Stimulated activated CD4-positive, alpha-beta T cell treated with anti-CD3 and anti-CD28 coated beads, Interleukin-12 subunit alpha, Interleukin-12 subunit beta, amount 100 ng/mL, for 48 hours (primary cell): ENCODE measurements at regions not wholly inside any gene's neighbourhood (a gene's known extent, or its start where the extent isn't known, plus 50 kb on each side); places are given as distances from the start of the nearest gene placed in this dataset.
A peak's percentile ranks its signal among the peaks of the same experiment; 100 is the strongest.

Experiments used
- DNase-seq, 3 donors: peaks; one replicate each; pipeline ENCODE4 v3.0.0-alpha.2; 2020; ENCODE audit warnings: low read depth in 2 of 3, low spot score in 1 of 3

GRCh38 chr15:85306946-85307686 is 73.3 kb upstream of the AKAP13 start:
- DNase-seq = no peak

- DNase-seq = no peak
These were observed 72.7 kb upstream of the AKAP13 start for GRCh38 chr15:85307687-85308045.

GRCh38 chr15:85311647-85312046 is 68.8 kb upstream of the AKAP13 start:
- no peak for DNase-seq

GRCh38 chr15:85312486-85312885 is 67.9 kb upstream of the AKAP13 start:
- no peak for DNase-seq

GRCh38 chr15:85312929-85313331 is 67.5 kb upstream of the AKAP13 start:
- DNase-seq = no peak

GRCh38 chr15:85313339-85313738 is 67.1 kb upstream of the AKAP13 start:
- no peak for DNase-seq

- no peak for DNase-seq
These were observed 66.3 kb upstream of the AKAP13 start for GRCh38 chr15:85314146-85314545.

- no peak for DNase-seq
These were observed 65.8 kb upstream of the AKAP13 start for GRCh38 chr15:85314633-85315032.

GRCh38 chr15:85316244-85316934 is 64.0 kb upstream of the AKAP13 start:
- DNase-seq = peak in 1 of 3 donors; percentile 11

- DNase-seq = no peak
These were observed 62.2 kb upstream of the AKAP13 start for GRCh38 chr15:85318048-85318731.

- DNase-seq = no peak
These were observed 61.7 kb upstream of the AKAP13 start for GRCh38 chr15:85318732-85319076.

GRCh38 chr15:85324202-85324601 is 56.2 kb upstream of the AKAP13 start:
- DNase-seq = no peak

- DNase-seq = no peak
These were observed 54.6 kb upstream of the AKAP13 start for GRCh38 chr15:85325834-85326233.

- no peak for DNase-seq
These were observed 54.1 kb upstream of the AKAP13 start for GRCh38 chr15:85326291-85326690.

GRCh38 chr15:85327820-85328219 is 52.6 kb upstream of the AKAP13 start:
- DNase-seq = no peak

GRCh38 chr15:85329561-85330422 is 50.6 kb upstream of the AKAP13 start:
- DNase-seq = peak in 1 of 3 donors; percentile 24
